Karpas-422 (cell line): ENCODE measurements at regions not wholly inside any gene's neighbourhood (a gene's known extent, or its start where the extent isn't known, plus 50 kb on each side); places are given as distances from the start of the nearest gene placed in this dataset.

Source experiments
- DNase-seq: peaks from one replicate; pipeline ENCODE4 v3.0.0-alpha.2; 2015
- H2AFZ ChIP-seq: fragments of 200-600 bp; sonication (generic); 2 replicates; pipeline ENCODE4 v1.6.1; 2014; ENCODE audit warnings: antibody characterized with exemption, low read length, mixed read lengths
- H3K27ac ChIP-seq: fragments of 200-600 bp; sonication (generic); 2 replicates; pipeline ENCODE4 v1.5.1; 2014; ENCODE audit warnings: mild to moderate bottlenecking, low read length, moderate library complexity
- H3K27me3 ChIP-seq: fragments of 200-600 bp; sonication (generic); 2 replicates; pipeline ENCODE4 v1.6.1; 2014; ENCODE audit warnings: low read length, mixed read lengths
- H3K36me3 ChIP-seq: fragments of 200-600 bp; sonication (generic); 2 replicates; pipeline ENCODE4 v1.6.1; 2014; ENCODE audit warnings: low read length, mixed read lengths; ENCODE audit not compliant: insufficient read depth
- H3K4me1 ChIP-seq: fragments of 200-600 bp; sonication (generic); 2 replicates; pipeline ENCODE4 v1.6.1; 2014; ENCODE audit warnings: mild to moderate bottlenecking, low read length, mixed read lengths
- H3K4me2 ChIP-seq: fragments of 200-600 bp; sonication (generic); 2 replicates; pipeline ENCODE4 v1.6.1; 2014; ENCODE audit warnings: low read length, low read depth, mild to moderate bottlenecking; ENCODE audit not compliant: poor library complexity, severe bottlenecking
- H3K4me3 ChIP-seq: fragments of 200-600 bp; sonication (generic); 2 replicates; pipeline ENCODE4 v1.5.1; 2014; ENCODE audit warnings: mild to moderate bottlenecking, antibody characterized with exemption, low read length, mixed read lengths
- H3K79me2 ChIP-seq: fragments of 200-600 bp; sonication (generic); 2 replicates; pipeline ENCODE4 v1.6.1; 2014; ENCODE audit warnings: mild to moderate bottlenecking, low read length, mixed read lengths
- H3K9ac ChIP-seq: fragments of 200-600 bp; sonication (generic); 2 replicates; pipeline ENCODE4 v1.6.0; 2014; ENCODE audit warnings: low read length
- H3K9me2 ChIP-seq: fragments of 200-600 bp; sonication (generic), shearing (Covaris generic); replicated peaks from 2 replicates; pipeline ENCODE4 v1.6.0; 2014; ENCODE audit warnings: mild to moderate bottlenecking, low read length, moderate library complexity; ENCODE audit not compliant: insufficient read depth
- H3K9me3 ChIP-seq: fragments of 300-700, 200-600 bp; sonication (generic); 2 replicates; pipeline ENCODE4 v1.6.1; 2014; ENCODE audit warnings: low read length, mixed read lengths
- H4K20me1 ChIP-seq: fragments of 200-600 bp; sonication (generic); 2 replicates; pipeline ENCODE4 v1.6.1; 2014; ENCODE audit warnings: mild to moderate bottlenecking, antibody characterized with exemption, low read length, low read depth; ENCODE audit not compliant: insufficient read depth

- H3K9me2 ChIP-seq, result no peaks in the 10 kb centered on the region
- peaks cover 17% of the 10 kb centered on the region for H3K9me3 ChIP-seq
- H3K4me3 ChIP-seq, result no peak overlapping the region
- no peaks in the 10 kb centered on the region for H4K20me1 ChIP-seq
- no peak overlapping the region for H3K27ac ChIP-seq
- H2AFZ ChIP-seq, result no peak overlapping the region
- H3K27me3 ChIP-seq, result no peaks in the 10 kb centered on the region
- no peaks in the 10 kb centered on the region for H3K79me2 ChIP-seq
- DNase-seq, result no peak
- no peak overlapping the region for H3K4me2 ChIP-seq
- no peak overlapping the region for H3K9ac ChIP-seq
- H3K4me1 ChIP-seq, result no peaks in the 10 kb centered on the region
- H3K36me3 ChIP-seq, result no peaks in the 10 kb centered on the region
Observed at GRCh38 chrX:122582280-122582974, 601.7 kb upstream of the GRIA3 start.

- DNase-seq, result no peak
Observed at GRCh38 chrX:122582975-122583305, 601.1 kb upstream of the GRIA3 start.

GRCh38 chrX:122583551-122583950, 600.5 kb upstream of the GRIA3 start:
- no peaks in the 10 kb centered on the region for H3K79me2 ChIP-seq
- peaks cover 18% of the 10 kb centered on the region for H3K9me3 ChIP-seq
- no peaks in the 10 kb centered on the region for H3K36me3 ChIP-seq
- H3K9ac ChIP-seq, result no peak overlapping the region
- no peak overlapping the region for H3K27ac ChIP-seq
- H3K4me3 ChIP-seq, result no peak overlapping the region
- H2AFZ ChIP-seq, result no peak overlapping the region
- no peaks in the 10 kb centered on the region for H3K27me3 ChIP-seq
- no peaks in the 10 kb centered on the region for H4K20me1 ChIP-seq
- H3K4me2 ChIP-seq, result no peak overlapping the region
- H3K9me2 ChIP-seq, result no peaks in the 10 kb centered on the region
- no peak for DNase-seq
- H3K4me1 ChIP-seq, result no peaks in the 10 kb centered on the region

More at GRCh38 chrX:122582975-122583305, 601.1 kb upstream of the GRIA3 start:
- Histone ChIP-seq H3K4me2 (no peak overlapping the region), H4K20me1 (no peaks in the 10 kb centered on the region), H3K9me2 (no peaks in the 10 kb centered on the region), H2AFZ (no peak overlapping the region), H3K36me3 (no peaks in the 10 kb centered on the region), H3K27me3 (no peaks in the 10 kb centered on the region), H3K79me2 (no peaks in the 10 kb centered on the region), H3K9ac (no peak overlapping the region), H3K27ac (no peak overlapping the region), H3K4me1 (no peaks in the 10 kb centered on the region), H3K9me3 (peaks cover 17% of the 10 kb centered on the region), H3K4me3 (no peak overlapping the region)

GRCh38 chrX:122584981-122585380, 599.1 kb upstream of the GRIA3 start:
- Histone ChIP-seq H3K9me2 (no peaks in the 10 kb centered on the region), H3K9ac (no peak overlapping the region), H3K4me2 (no peak overlapping the region), H4K20me1 (no peaks in the 10 kb centered on the region), H3K27ac (no peak overlapping the region), H3K4me3 (no peak overlapping the region), H3K79me2 (no peaks in the 10 kb centered on the region), H3K9me3 (peaks cover 21% of the 10 kb centered on the region), H3K36me3 (no peaks in the 10 kb centered on the region), H2AFZ (no peak overlapping the region), H3K4me1 (no peaks in the 10 kb centered on the region), H3K27me3 (no peaks in the 10 kb centered on the region)
- DNase-seq, result no peak

- Histone ChIP-seq H3K27me3 (no peaks in the 10 kb centered on the region), H3K9me3 (peaks cover 37% of the 10 kb centered on the region), H3K4me2 (no peak overlapping the region), H3K27ac (no peak overlapping the region), H3K4me3 (no peak overlapping the region), H2AFZ (no peak overlapping the region), H3K36me3 (no peaks in the 10 kb centered on the region), H3K9ac (no peak overlapping the region), H3K9me2 (no peaks in the 10 kb centered on the region), H3K79me2 (no peaks in the 10 kb centered on the region), H3K4me1 (no peaks in the 10 kb centered on the region), H4K20me1 (no peaks in the 10 kb centered on the region)
- no peak for DNase-seq
Observed at GRCh38 chrX:122586831-122587230, 597.2 kb upstream of the GRIA3 start.

GRCh38 chrX:122591546-122591945, 592.5 kb upstream of the GRIA3 start:
- H3K79me2 ChIP-seq, result no peaks in the 10 kb centered on the region
- DNase-seq, result no peak
- H3K4me2 ChIP-seq, result no peak overlapping the region
- H3K4me1 ChIP-seq, result no peaks in the 10 kb centered on the region
- H3K27ac ChIP-seq, result no peak overlapping the region
- peaks cover 36% of the 10 kb centered on the region for H3K9me3 ChIP-seq
- H3K9ac ChIP-seq, result no peak overlapping the region
- no peaks in the 10 kb centered on the region for H3K27me3 ChIP-seq
- no peaks in the 10 kb centered on the region for H3K36me3 ChIP-seq
- H4K20me1 ChIP-seq, result no peaks in the 10 kb centered on the region
- H2AFZ ChIP-seq, result no peak overlapping the region
- no peaks in the 10 kb centered on the region for H3K9me2 ChIP-seq
- no peak overlapping the region for H3K4me3 ChIP-seq

GRCh38 chrX:122596998-122597397, 587.1 kb upstream of the GRIA3 start:
- no peaks in the 10 kb centered on the region for H3K4me1 ChIP-seq
- no peaks in the 10 kb centered on the region for H3K9me2 ChIP-seq
- H3K27ac ChIP-seq, result no peak overlapping the region
- H3K79me2 ChIP-seq, result no peaks in the 10 kb centered on the region
- no peak overlapping the region for H2AFZ ChIP-seq
- H3K4me3 ChIP-seq, result no peak overlapping the region
- H3K4me2 ChIP-seq, result no peak overlapping the region
- H3K27me3 ChIP-seq, result no peaks in the 10 kb centered on the region
- DNase-seq, result no peak
- no peaks in the 10 kb centered on the region for H4K20me1 ChIP-seq
- H3K9ac ChIP-seq, result no peak overlapping the region
- peaks cover 31% of the 10 kb centered on the region for H3K9me3 ChIP-seq
- H3K36me3 ChIP-seq, result no peaks in the 10 kb centered on the region

GRCh38 chrX:122622795-122623194, 561.3 kb upstream of the GRIA3 start:
- Histone ChIP-seq H3K9ac (no peak overlapping the region), H3K4me2 (no peak overlapping the region), H4K20me1 (no peaks in the 10 kb centered on the region), H3K4me3 (no peak overlapping the region), H3K36me3 (no peaks in the 10 kb centered on the region), H3K4me1 (no peaks in the 10 kb centered on the region), H3K79me2 (no peaks in the 10 kb centered on the region), H2AFZ (no peak overlapping the region), H3K9me3 (peaks cover 3% of the 10 kb centered on the region), H3K9me2 (no peaks in the 10 kb centered on the region), H3K27ac (no peak overlapping the region), H3K27me3 (no peaks in the 10 kb centered on the region)
- no peak for DNase-seq

- Histone ChIP-seq H3K9me2 (no peaks in the 10 kb centered on the region), H3K9me3 (peaks cover 6% of the 10 kb centered on the region), H3K79me2 (no peaks in the 10 kb centered on the region), H3K4me2 (no peak overlapping the region), H2AFZ (no peak overlapping the region), H3K27me3 (no peaks in the 10 kb centered on the region), H3K4me3 (no peak overlapping the region), H3K4me1 (no peaks in the 10 kb centered on the region), H4K20me1 (no peaks in the 10 kb centered on the region), H3K9ac (no peak overlapping the region), H3K27ac (no peak overlapping the region), H3K36me3 (no peaks in the 10 kb centered on the region)
- DNase-seq, result no peak
Observed at GRCh38 chrX:122625239-122625638, 558.8 kb upstream of the GRIA3 start.
